B cell (primary cell): ENCODE measurements at regions not wholly inside any gene's neighbourhood (a gene's known extent, or its start where the extent isn't known, plus 50 kb on each side); places are given as distances from the start of the nearest gene placed in this dataset.

Source experiments
- ATAC-seq: fragments of 200-7000 bp; cut with Tn5 transposase; one replicate; pipeline ENCODE4 v1.10.0; 2021; ENCODE audit warnings: low read depth, mild to moderate bottlenecking, moderate number of reproducible peaks, moderate library complexity
- CTCF ChIA-PET: fragments of 350-600 bp; sonication (Branson Sonifier 250); formaldehyde crosslinking; loops from one replicate; lab custom pipeline; 2021; ENCODE audit warnings: antibody characterized with exemption, inconsistent platforms; lab: Charles Lee
- POLR2A ChIA-PET: fragments of 350-600 bp; sonication (Branson Sonifier 250); formaldehyde crosslinking; loops from one replicate; lab custom pipeline; 2021; ENCODE audit warnings: antibody characterized with exemption; lab: Charles Lee
- DNase-seq: peaks from one replicate; pipeline ENCODE4 v3.0.0; 2013
- H2AFZ ChIP-seq: 2 replicates; pipeline ENCODE4 v1.6.1; 2012; ENCODE audit warnings: mild to moderate bottlenecking, low read depth, low read length; ENCODE audit not compliant: insufficient read depth, poor library complexity, severe bottlenecking
- H3K27ac ChIP-seq, 2 donors: 1 replicate in 1 of 2; 2 replicates in 1 of 2; pipeline ENCODE4 v1.5.1; 2012 to 2013; ENCODE audit warnings: low read length in 2 of 2, mild to moderate bottlenecking in 2 of 2, moderate library complexity in 1 of 2
- H3K27me3 ChIP-seq, 4 experiments: fragments of 200-600 bp in 1 of 4; sonication (generic) in 1 of 4; replicated peaks in 1 of 4; 1 replicate in 2 of 4; 2 replicates in 2 of 4; pipeline versions ENCODE4 v1.6.1 to v1.7.0; 2013 to 2016; ENCODE audit warnings: low read length in 3 of 4, mild to moderate bottlenecking in 2 of 4, mixed read lengths in 1 of 4, moderate library complexity in 1 of 4; ENCODE audit not compliant: insufficient read depth in 4 of 4, control insufficient read depth in 3 of 4; ENCODE audit errors: control extremely low read depth in 1 of 4
- H3K36me3 ChIP-seq, 2 experiments: replicated peaks in 1 of 2; 1 replicate in 1 of 2; 2 replicates in 1 of 2; pipeline versions ENCODE4 v1.6.1 to v1.7.1; 2013; ENCODE audit warnings: low read length in 1 of 2; ENCODE audit not compliant: insufficient read depth in 2 of 2, control insufficient read depth in 1 of 2; ENCODE audit errors: control extremely low read depth in 1 of 2, extremely low read depth in 1 of 2
- H3K4me1 ChIP-seq, 2 donors: fragments of 200-600 bp in 1 of 2; sonication (generic) in 1 of 2; 1 replicate in 1 of 2; 2 replicates in 1 of 2; pipeline versions ENCODE4 v1.5.1 to v1.6.1; 2013 to 2017; ENCODE audit warnings: low read length in 2 of 2; ENCODE audit not compliant: control insufficient read depth in 2 of 2, insufficient read depth in 2 of 2
- H3K4me2 ChIP-seq: replicated peaks from 2 replicates; pipeline ENCODE3; 2012; ENCODE audit warnings: mild to moderate bottlenecking, low read depth, low read length; ENCODE audit not compliant: poor library complexity, severe bottlenecking
- H3K4me3 ChIP-seq, 5 experiments: fragments of 200-600 bp in 1 of 5; sonication (generic) in 1 of 5; 1 replicate in 3 of 5; 2 replicates in 2 of 5; pipeline versions ENCODE4 v1.5.1 to v1.7.0; 2011 to 2016; ENCODE audit warnings: low read length in 4 of 5, mild to moderate bottlenecking in 4 of 5, low read depth in 2 of 5, control low read depth in 1 of 5, moderate library complexity in 1 of 5; ENCODE audit not compliant: insufficient read depth in 1 of 5; ENCODE audit errors: control extremely low read depth in 1 of 5, extremely low read depth in 1 of 5
- H3K79me2 ChIP-seq: fragments of 200-600 bp; sonication (generic); one replicate; pipeline ENCODE4 v1.6.0; 2016; ENCODE audit warnings: low read length; ENCODE audit not compliant: control insufficient read depth, insufficient read depth
- H3K9ac ChIP-seq: fragments of 200-600 bp; sonication (generic); 2 replicates; pipeline ENCODE4 v1.6.1; 2017; ENCODE audit warnings: mild to moderate bottlenecking, low read length, moderate library complexity
- H3K9me3 ChIP-seq, 3 donors: one replicate each; pipeline versions ENCODE4 v1.6.1 to v1.7.1; 2013; ENCODE audit warnings: low read length in 2 of 3; ENCODE audit not compliant: control insufficient read depth in 2 of 3, insufficient read depth in 1 of 3; ENCODE audit errors: control extremely low read depth in 1 of 3
- H4K20me1 ChIP-seq: 2 replicates; pipeline ENCODE4 v1.6.0; 2012; ENCODE audit warnings: mild to moderate bottlenecking, low read length; ENCODE audit not compliant: insufficient read depth, control insufficient read depth, poor library complexity, severe bottlenecking
- H3K27ac Mint-ChIP-seq: one replicate; pipeline ENCODE4 v1.8.0; 2021; ENCODE audit warnings: mixed read lengths
- H3K27me3 Mint-ChIP-seq: one replicate; pipeline ENCODE4 v1.8.0; 2021; ENCODE audit warnings: mixed read lengths
- H3K4me1 Mint-ChIP-seq: one replicate; pipeline ENCODE4 v1.8.0; 2021; ENCODE audit warnings: mixed read lengths
- H3K4me3 Mint-ChIP-seq: one replicate; pipeline ENCODE4 v1.8.0; 2021; ENCODE audit warnings: mixed read lengths
- H3K9me3 Mint-ChIP-seq: one replicate; pipeline ENCODE4 v1.8.0; 2022; ENCODE audit warnings: mixed read lengths; ENCODE audit not compliant: insufficient read depth
- EZH2 ChIP-seq: IDR thresholded peaks from 2 replicates; pipeline ENCODE4 v1.6.1; 2012; ENCODE audit warnings: borderline replicate concordance, low read depth, mild to moderate bottlenecking, moderate library complexity, low read length; ENCODE audit not compliant: insufficient read depth, poor library complexity, severe bottlenecking
- WGBS: methylation state at CpG from one replicate; pipeline ENCODE4 v1.1.5; 2013; ENCODE audit warnings: missing lambda C conversion rate; ENCODE audit not compliant: insufficient coverage; 5-methylcytosine and 5-hydroxymethylcytosine counted together
- intact Hi-C: fragments of 100-400 bp; cut with micrococcal nuclease; formaldehyde crosslinking; loops from one replicate; pipeline ENCODE4 v1.10.0; 2022
- TF ChIP-seq, protein P1 (sequence below): fragments of 200-600 bp; IDR thresholded peaks from one replicate; pipeline ENCODE4 v1.8.0; 2022; ENCODE audit warnings: antibody characterized with exemption, mild to moderate bottlenecking

DNA sequence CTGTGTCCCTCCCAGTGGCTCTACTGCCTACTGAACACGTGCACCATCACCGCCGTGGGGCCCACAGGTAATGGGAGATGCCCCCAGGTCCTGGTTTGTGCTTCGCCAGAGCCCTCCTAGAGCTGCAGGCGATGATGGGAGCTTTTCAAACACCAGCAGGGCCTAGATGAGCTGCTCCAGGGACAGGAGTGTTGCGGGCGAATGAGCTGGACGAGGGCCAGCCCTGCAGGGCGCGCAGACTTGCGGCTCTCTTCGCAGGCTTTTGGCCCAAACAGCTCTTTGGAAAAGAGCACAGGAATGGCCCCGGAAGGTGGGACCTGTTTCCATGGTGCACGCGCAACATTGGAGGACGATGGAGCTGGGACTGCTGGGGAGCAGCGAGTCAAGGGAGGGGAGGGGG lies 409.3 kb upstream of the SULF2 start:
- no peak overlapping the region for H3K27ac Mint-ChIP-seq
- TF ChIP-seq, protein P1, sequence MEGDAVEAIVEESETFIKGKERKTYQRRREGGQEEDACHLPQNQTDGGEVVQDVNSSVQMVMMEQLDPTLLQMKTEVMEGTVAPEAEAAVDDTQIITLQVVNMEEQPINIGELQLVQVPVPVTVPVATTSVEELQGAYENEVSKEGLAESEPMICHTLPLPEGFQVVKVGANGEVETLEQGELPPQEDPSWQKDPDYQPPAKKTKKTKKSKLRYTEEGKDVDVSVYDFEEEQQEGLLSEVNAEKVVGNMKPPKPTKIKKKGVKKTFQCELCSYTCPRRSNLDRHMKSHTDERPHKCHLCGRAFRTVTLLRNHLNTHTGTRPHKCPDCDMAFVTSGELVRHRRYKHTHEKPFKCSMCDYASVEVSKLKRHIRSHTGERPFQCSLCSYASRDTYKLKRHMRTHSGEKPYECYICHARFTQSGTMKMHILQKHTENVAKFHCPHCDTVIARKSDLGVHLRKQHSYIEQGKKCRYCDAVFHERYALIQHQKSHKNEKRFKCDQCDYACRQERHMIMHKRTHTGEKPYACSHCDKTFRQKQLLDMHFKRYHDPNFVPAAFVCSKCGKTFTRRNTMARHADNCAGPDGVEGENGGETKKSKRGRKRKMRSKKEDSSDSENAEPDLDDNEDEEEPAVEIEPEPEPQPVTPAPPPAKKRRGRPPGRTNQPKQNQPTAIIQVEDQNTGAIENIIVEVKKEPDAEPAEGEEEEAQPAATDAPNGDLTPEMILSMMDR = no peak
- no peak for TF ChIP-seq EZH2
- DNase-seq (no peak), ATAC-seq (no peak)
- peaks cover 0 to 4% (median 0%) of the 10 kb centered on the region in 3 donors for H3K9me3 ChIP-seq
- H3K9me3 Mint-ChIP-seq = no peaks in the 10 kb centered on the region
- intact Hi-C loops = no loop called here
- WGBS = 98% methylated on average over 17 of the region's 17 CpGs
- H3K4me1 Mint-ChIP-seq = no peaks in the 10 kb centered on the region
- H3K4me1 ChIP-seq = no peaks in the 10 kb centered on the region
- peaks cover 0 to 4% (median 0%) of the 10 kb centered on the region in 4 experiments for H3K27me3 ChIP-seq
- H3K27me3 Mint-ChIP-seq = peaks cover 18% of the 10 kb centered on the region
- H3K27ac ChIP-seq = no peak overlapping the region
- H3K36me3 ChIP-seq = no peaks in the 10 kb centered on the region
- no peak overlapping the region for H3K4me3 Mint-ChIP-seq
- H3K79me2 ChIP-seq = no peaks in the 10 kb centered on the region
- H4K20me1 ChIP-seq = no peaks in the 10 kb centered on the region
- no peak overlapping the region for H2AFZ ChIP-seq
- ChIA-PET CTCF (no interaction called here), POLR2A (no interaction called here)
- no peak overlapping the region for H3K4me2 ChIP-seq
- H3K9ac ChIP-seq = no peak overlapping the region
- H3K4me3 ChIP-seq = no peak overlapping the region

DNA sequence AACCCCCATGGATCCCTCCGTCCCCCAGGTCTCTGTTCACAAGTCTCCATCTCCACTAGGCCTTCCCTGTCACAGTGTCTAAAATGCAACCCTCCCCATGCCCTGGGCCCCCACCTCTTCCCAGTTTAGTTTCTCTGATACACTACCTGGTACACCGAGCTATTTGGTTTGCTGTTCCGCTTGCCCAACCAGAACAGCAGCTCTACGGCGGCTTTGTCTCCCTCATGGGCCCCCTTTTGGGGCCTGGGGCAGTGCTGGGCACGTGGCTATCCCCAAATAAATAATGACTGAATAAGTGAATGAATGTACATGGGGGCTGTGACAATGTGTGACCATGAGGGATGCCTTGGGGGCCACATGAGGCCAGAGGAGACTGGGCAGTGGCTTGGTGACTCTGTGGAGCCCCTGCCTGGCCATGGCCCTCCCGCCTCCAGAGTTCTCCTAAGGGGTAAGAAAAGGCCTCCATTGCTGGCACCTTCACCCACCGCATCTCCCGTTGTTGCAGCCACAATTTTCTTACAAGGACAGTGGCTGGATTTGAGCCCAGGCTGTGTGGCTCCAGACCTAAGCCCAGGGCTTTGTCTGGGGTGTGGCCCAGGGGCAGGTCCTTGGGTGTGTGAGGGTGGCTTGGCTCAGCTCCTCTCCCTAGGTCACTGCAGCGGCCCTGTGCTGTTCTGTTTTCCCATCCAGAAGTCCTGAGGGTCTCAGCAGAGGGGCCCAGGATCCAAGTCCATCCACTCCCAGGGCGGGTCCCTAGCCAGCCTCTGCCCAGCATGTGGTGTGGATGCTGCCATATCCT lies 408.5 kb upstream of the SULF2 start:
- H3K4me1 ChIP-seq = no peaks in the 10 kb centered on the region
- no peak overlapping the region for H3K4me2 ChIP-seq
- H3K9ac ChIP-seq = no peak overlapping the region
- POLR2A ChIA-PET = no interaction called here
- no peaks in the 10 kb centered on the region for H3K79me2 ChIP-seq
- ATAC-seq = no peak
- intact Hi-C loops = no loop called here
- no peak for DNase-seq
- Mint-ChIP-seq H3K4me1 (no peaks in the 10 kb centered on the region), H3K27ac (no peak overlapping the region), H3K4me3 (no peak overlapping the region), H3K9me3 (no peaks in the 10 kb centered on the region), H3K27me3 (peaks cover 18% of the 10 kb centered on the region)
- no peaks in the 10 kb centered on the region for H4K20me1 ChIP-seq
- 91% methylated on average over 9 of the region's 11 CpGs for WGBS
- peaks cover 0 to 4% (median 0%) of the 10 kb centered on the region in 3 donors for H3K9me3 ChIP-seq
- H2AFZ ChIP-seq = no peak overlapping the region
- CTCF ChIA-PET = no interaction called here
- H3K36me3 ChIP-seq = no peaks in the 10 kb centered on the region
- no peak for TF ChIP-seq EZH2
- TF ChIP-seq, protein P1 = no peak
- H3K4me3 ChIP-seq = no peak overlapping the region
- H3K27ac ChIP-seq = no peak overlapping the region
- H3K27me3 ChIP-seq = peaks cover 0 to 4% (median 0%) of the 10 kb centered on the region in 4 experiments
